GM23338 (cell line): ENCODE measurements at regions not wholly inside any gene's neighbourhood (a gene's known extent, or its start where the extent isn't known, plus 50 kb on each side); places are given as distances from the start of the nearest gene placed in this dataset.
"Not testable (repeated sequence)": the region's sequence is repeated elsewhere in the genome, so short reads cannot be mapped to it uniquely, and the experiment has no call there.

Source experiments
- ATAC-seq: fragments of 200-7000 bp; cut with Tn5 transposase; 3 replicates; pipeline ENCODE4 v1.9.1; 2020
- DNase-seq: peaks from one replicate; pipeline ENCODE4 v3.0.0-alpha.2; 2015; ENCODE audit warnings: low spot score
- H2AFZ ChIP-seq: fragments of 200-600 bp; sonication (generic); 2 replicates; pipeline ENCODE4 v1.8.0; 2016; ENCODE audit warnings: antibody characterized with exemption, mild to moderate bottlenecking, moderate library complexity
- H3F3A ChIP-seq: fragments of 200-600 bp; sonication (generic); replicated peaks from 2 replicates; pipeline ENCODE4 v1.8.0; 2017; ENCODE audit warnings: antibody characterized with exemption, mixed run types, low read depth
- H3K27ac ChIP-seq: fragments of 200-600 bp; sonication (generic); 2 replicates; pipeline ENCODE4 v1.6.1; 2016; ENCODE audit warnings: low read depth
- H3K27me3 ChIP-seq: fragments of 200-600 bp; sonication (generic); 2 replicates; pipeline ENCODE4 v1.8.0; 2016; ENCODE audit warnings: mild to moderate bottlenecking, mixed run types, moderate library complexity; ENCODE audit not compliant: insufficient read depth
- H3K36me3 ChIP-seq: fragments of 200-600 bp; sonication (generic); 2 replicates; pipeline ENCODE4 v1.8.0; 2016; ENCODE audit warnings: mild to moderate bottlenecking; ENCODE audit not compliant: insufficient read depth
- H3K4me1 ChIP-seq: fragments of 200-600 bp; sonication (generic); 2 replicates; pipeline ENCODE4 v1.8.0; 2016; ENCODE audit warnings: mild to moderate bottlenecking, moderate library complexity; ENCODE audit not compliant: insufficient read depth
- H3K4me2 ChIP-seq: fragments of 200-600 bp; sonication (generic); 2 replicates; pipeline ENCODE4 v1.7.1; 2017; ENCODE audit warnings: mixed run types
- H3K4me3 ChIP-seq: fragments of 200-600 bp; sonication (generic); 2 replicates; pipeline ENCODE4 v1.6.1; 2016; ENCODE audit warnings: mixed run types
- H3K79me2 ChIP-seq: fragments of 200-600 bp; sonication (generic); replicated peaks from 2 replicates; pipeline ENCODE4 v1.8.0; 2017; ENCODE audit warnings: mild to moderate bottlenecking; ENCODE audit not compliant: insufficient read depth
- H3K9me2 ChIP-seq: fragments of 200-600 bp; sonication (generic); 2 replicates; pipeline ENCODE4 v1.8.0; 2017; ENCODE audit not compliant: insufficient read depth
- H4K20me1 ChIP-seq: fragments of 200-600 bp; sonication (generic); replicated peaks from 2 replicates; pipeline ENCODE4 v1.8.0; 2017; ENCODE audit warnings: mild to moderate bottlenecking; ENCODE audit not compliant: insufficient read depth
- H3K27ac Mint-ChIP-seq: 2 replicates; pipeline ENCODE4 v1.8.0; 2020; ENCODE audit warnings: inconsistent platforms, mild to moderate bottlenecking, moderate library complexity, mixed read lengths
- H3K27me3 Mint-ChIP-seq: 3 replicates; pipeline ENCODE4 v1.8.0; 2022; ENCODE audit warnings: low read depth, mild to moderate bottlenecking, moderate library complexity, mixed read lengths, inconsistent platforms; ENCODE audit not compliant: insufficient read depth, poor library complexity
- H3K36me3 Mint-ChIP-seq: 3 replicates; pipeline ENCODE4 v1.8.0; 2021; ENCODE audit warnings: low read depth, mild to moderate bottlenecking, inconsistent platforms, moderate library complexity, mixed read lengths
- H3K4me1 Mint-ChIP-seq: 3 replicates; pipeline ENCODE4 v1.8.0; 2020; ENCODE audit warnings: mild to moderate bottlenecking, inconsistent platforms, mixed read lengths
- H3K4me3 Mint-ChIP-seq: 3 replicates; pipeline ENCODE4 v1.8.0; 2021; ENCODE audit warnings: moderate library complexity, mild to moderate bottlenecking, inconsistent platforms, mixed read lengths
- H3K9me3 Mint-ChIP-seq: 3 replicates; pipeline ENCODE4 v1.8.0; 2020; ENCODE audit warnings: moderate library complexity, mild to moderate bottlenecking, inconsistent platforms, mixed read lengths
- CREB1 ChIP-seq: fragments of 250-450 bp; sonication (Bioruptor Pico); IDR thresholded peaks from 2 replicates; pipeline ENCODE4 v1.5.0; 2020; ENCODE audit warnings: low read depth, mild to moderate bottlenecking, moderate library complexity
- CTCF ChIP-seq, 2 experiments: fragments of 200-600 bp in 1 of 2; sonication (generic) in 1 of 2; conservative IDR thresholded peaks; 2 replicates each; pipeline versions ENCODE4 v1.5.1 to v1.6.1; 2016 to 2017; ENCODE audit warnings: antibody characterized with exemption in 2 of 2, low read depth in 2 of 2, mild to moderate bottlenecking in 2 of 2, moderate library complexity in 1 of 2
- EZH2 ChIP-seq: fragments of 200-600 bp; sonication (generic); IDR thresholded peaks from one replicate; pipeline ENCODE4 v1.8.0; 2017; ENCODE audit warnings: antibody characterized with exemption, mild to moderate bottlenecking, low read depth; ENCODE audit not compliant: unreplicated experiment
- EZH2phosphoT487 ChIP-seq: fragments of 200-600 bp; sonication (generic); IDR thresholded peaks from one replicate; pipeline ENCODE4 v1.8.1; 2018; ENCODE audit warnings: antibody characterized with exemption; ENCODE audit not compliant: unreplicated experiment
- JUNB ChIP-seq: IDR thresholded peaks from one replicate; pipeline ENCODE4 v1.6.1; 2016; ENCODE audit warnings: antibody characterized with exemption; ENCODE audit not compliant: unreplicated experiment
- POLR2AphosphoS5 ChIP-seq: IDR thresholded peaks from 2 replicates; pipeline ENCODE4 v1.6.1; 2016; ENCODE audit warnings: antibody characterized with exemption, low read depth
- ZNF114 ChIP-seq: fragments of 250-450 bp; sonication (Bioruptor Pico); IDR thresholded peaks from 2 replicates; pipeline ENCODE4 v1.5.0; 2020; ENCODE audit warnings: mild to moderate bottlenecking, moderate library complexity
- TF ChIP-seq, protein P1 (sequence below): IDR thresholded peaks from 2 replicates; pipeline ENCODE4 v1.6.1; 2016; ENCODE audit warnings: antibody characterized with exemption

DNA sequence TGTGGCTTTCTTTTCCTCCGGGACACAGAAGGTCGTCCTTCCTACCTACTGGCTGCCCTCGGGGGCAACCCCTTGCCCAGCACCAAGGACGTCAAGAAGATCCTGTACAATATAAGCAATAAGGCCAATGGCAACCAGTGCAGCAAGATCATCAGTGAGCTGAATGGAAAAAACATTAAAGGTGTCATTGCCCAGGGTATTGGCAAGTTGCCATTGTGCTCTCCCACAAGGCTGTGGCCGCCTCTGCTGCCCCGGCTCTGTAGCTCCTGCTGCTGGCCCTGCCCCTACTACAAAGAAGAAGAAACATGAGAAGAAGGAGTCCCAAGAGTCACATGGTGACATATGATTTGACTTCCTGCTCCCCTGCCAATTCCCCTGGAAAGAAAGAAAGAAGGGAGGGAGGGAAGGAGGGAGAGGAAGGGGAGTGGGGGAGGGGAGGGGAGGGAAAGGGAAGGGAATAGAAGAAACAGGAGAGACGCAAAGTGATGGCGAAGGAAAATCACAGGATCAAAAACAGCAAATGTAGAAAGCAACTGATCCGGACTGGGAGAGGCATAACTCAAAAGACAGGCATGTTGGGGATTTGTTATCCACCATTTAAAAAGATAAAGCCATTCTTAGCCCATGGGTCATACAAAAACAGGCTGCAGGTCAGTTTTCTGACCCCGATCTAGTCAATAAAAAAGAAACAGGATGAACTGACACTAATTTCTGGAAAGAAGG lies 61.3 kb upstream of the RESF1 start:
- H3K9me3 Mint-ChIP-seq: peaks cover 9% of the 10 kb centered on the region
- TF ChIP-seq CTCF (conservative IDR thresholded peaks at IDR 0.05; ENCODE audit: low read depth in 2 of 2) (0 out of 4 replicates have a peak, but pooled peaks of 1 of the 2 experiments have one; percentile 3), ZNF114 (CRISPR knock-in tag) (no peak)
- Histone ChIP-seq H3K79me2 (no peaks in the 10 kb centered on the region), H3K27ac (peak overlapping the region; percentile 55; the same call in 1 of the 2 replicates), H3K36me3 (no peaks in the 10 kb centered on the region), H3K4me3 (no peak overlapping the region), H2AFZ (peak overlapping the region; percentile 3; the same call in 1 of the 2 replicates), H3K27me3 (no peaks in the 10 kb centered on the region), H3F3A (peaks cover 2% of the 10 kb centered on the region; the same call in 1 of the 2 replicates), H3K9me2 (peaks cover 7% of the 10 kb centered on the region; the same call in 1 of the 2 replicates), H3K4me1 (peaks cover 24% of the 10 kb centered on the region), H4K20me1 (no peaks in the 10 kb centered on the region), H3K4me2 (peak overlapping the region; percentile 61)
- peaks cover 19% of the 10 kb centered on the region for H3K4me1 Mint-ChIP-seq
- DNase-seq: peak; percentile 80
- no peak overlapping the region for H3K4me3 Mint-ChIP-seq
- peaks cover 6% of the 10 kb centered on the region for H3K36me3 Mint-ChIP-seq
- ATAC-seq: peak; percentile 89
- peaks cover 11% of the 10 kb centered on the region for H3K27me3 Mint-ChIP-seq
- H3K27ac Mint-ChIP-seq: peak overlapping the region; percentile 7; the same call in 1 of the 2 replicates

- H3K4me2 ChIP-seq, H2AFZ ChIP-seq, H3K36me3 ChIP-seq, H3K79me2 ChIP-seq, H4K20me1 ChIP-seq, ATAC-seq, H3K9me3 Mint-ChIP-seq, H3K27ac Mint-ChIP-seq, H3K27me3 ChIP-seq, H3K27ac ChIP-seq, H3K4me3 ChIP-seq, H3F3A ChIP-seq, DNase-seq, H3K4me3 Mint-ChIP-seq, H3K36me3 Mint-ChIP-seq, H3K9me2 ChIP-seq: not testable (repeated sequence)
- H3K4me1 ChIP-seq: peaks cover 24% of the 10 kb centered on the region
- peaks cover 14% of the 10 kb centered on the region for H3K27me3 Mint-ChIP-seq
- peaks cover 19% of the 10 kb centered on the region for H3K4me1 Mint-ChIP-seq
These were observed 62.1 kb upstream of the RESF1 start for GRCh38 chr12:31897092-31897491.

GRCh38 chr12:31896514-31897039 lies 62.6 kb upstream of the RESF1 start:
- Histone ChIP-seq H3K4me1 (peaks cover 24% of the 10 kb centered on the region), H3K27me3 (no peaks in the 10 kb centered on the region), H3K4me3 (no peak overlapping the region), H2AFZ (peak overlapping the region; percentile 48; the same call in 1 of the 2 replicates), H3K4me2 (peak overlapping the region; percentile 45; the same call in 1 of the 2 replicates), H3K9me2 (peaks cover 7% of the 10 kb centered on the region; the same call in 1 of the 2 replicates), H3K79me2 (no peaks in the 10 kb centered on the region), H4K20me1 (no peaks in the 10 kb centered on the region), H3F3A (peaks cover 2% of the 10 kb centered on the region; the same call in 1 of the 2 replicates), H3K36me3 (no peaks in the 10 kb centered on the region), H3K27ac (no peak overlapping the region; the same call in 1 of the 2 replicates)
- peaks cover 6% of the 10 kb centered on the region for H3K9me3 Mint-ChIP-seq
- H3K27ac Mint-ChIP-seq: no peak overlapping the region
- ATAC-seq: no peak; the same call in 2 of the 3 replicates
- peaks cover 6% of the 10 kb centered on the region for H3K36me3 Mint-ChIP-seq
- peak; percentile 59 for DNase-seq
- no peak for TF ChIP-seq ZNF114 (CRISPR knock-in tag)
- no peak for TF ChIP-seq EZH2
- no peak for TF ChIP-seq CTCF (conservative IDR thresholded peaks at IDR 0.05; ENCODE audit: low read depth in 2 of 2)
- TF ChIP-seq, protein P1, sequence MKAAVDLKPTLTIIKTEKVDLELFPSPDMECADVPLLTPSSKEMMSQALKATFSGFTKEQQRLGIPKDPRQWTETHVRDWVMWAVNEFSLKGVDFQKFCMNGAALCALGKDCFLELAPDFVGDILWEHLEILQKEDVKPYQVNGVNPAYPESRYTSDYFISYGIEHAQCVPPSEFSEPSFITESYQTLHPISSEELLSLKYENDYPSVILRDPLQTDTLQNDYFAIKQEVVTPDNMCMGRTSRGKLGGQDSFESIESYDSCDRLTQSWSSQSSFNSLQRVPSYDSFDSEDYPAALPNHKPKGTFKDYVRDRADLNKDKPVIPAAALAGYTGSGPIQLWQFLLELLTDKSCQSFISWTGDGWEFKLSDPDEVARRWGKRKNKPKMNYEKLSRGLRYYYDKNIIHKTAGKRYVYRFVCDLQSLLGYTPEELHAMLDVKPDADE: no peak
- TF ChIP-seq EZH2phosphoT487: no peak
- no peak for TF ChIP-seq CREB1 (CRISPR knock-in tag)
- TF ChIP-seq POLR2AphosphoS5: no peak
- TF ChIP-seq JUNB: no peak
- peaks cover 14% of the 10 kb centered on the region for H3K27me3 Mint-ChIP-seq
- H3K4me1 Mint-ChIP-seq: peaks cover 19% of the 10 kb centered on the region
- H3K4me3 Mint-ChIP-seq: no peak overlapping the region
